DMS 273 (cell line): ENCODE measurements at regions not wholly inside any gene's neighbourhood (a gene's known extent, or its start where the extent isn't known, plus 50 kb on each side); places are given as distances from the start of the nearest gene placed in this dataset.

Source experiments
- DNase-seq: peaks from one replicate; lab custom pipeline; 2025; ENCODE audit not compliant: unreplicated experiment; lab: John Stamatoyannopoulos, UW

- no peak for DNase-seq
Observed at GRCh38 chr22:49299821-49300231, 527.8 kb downstream of the BRD1 start.

DNA sequence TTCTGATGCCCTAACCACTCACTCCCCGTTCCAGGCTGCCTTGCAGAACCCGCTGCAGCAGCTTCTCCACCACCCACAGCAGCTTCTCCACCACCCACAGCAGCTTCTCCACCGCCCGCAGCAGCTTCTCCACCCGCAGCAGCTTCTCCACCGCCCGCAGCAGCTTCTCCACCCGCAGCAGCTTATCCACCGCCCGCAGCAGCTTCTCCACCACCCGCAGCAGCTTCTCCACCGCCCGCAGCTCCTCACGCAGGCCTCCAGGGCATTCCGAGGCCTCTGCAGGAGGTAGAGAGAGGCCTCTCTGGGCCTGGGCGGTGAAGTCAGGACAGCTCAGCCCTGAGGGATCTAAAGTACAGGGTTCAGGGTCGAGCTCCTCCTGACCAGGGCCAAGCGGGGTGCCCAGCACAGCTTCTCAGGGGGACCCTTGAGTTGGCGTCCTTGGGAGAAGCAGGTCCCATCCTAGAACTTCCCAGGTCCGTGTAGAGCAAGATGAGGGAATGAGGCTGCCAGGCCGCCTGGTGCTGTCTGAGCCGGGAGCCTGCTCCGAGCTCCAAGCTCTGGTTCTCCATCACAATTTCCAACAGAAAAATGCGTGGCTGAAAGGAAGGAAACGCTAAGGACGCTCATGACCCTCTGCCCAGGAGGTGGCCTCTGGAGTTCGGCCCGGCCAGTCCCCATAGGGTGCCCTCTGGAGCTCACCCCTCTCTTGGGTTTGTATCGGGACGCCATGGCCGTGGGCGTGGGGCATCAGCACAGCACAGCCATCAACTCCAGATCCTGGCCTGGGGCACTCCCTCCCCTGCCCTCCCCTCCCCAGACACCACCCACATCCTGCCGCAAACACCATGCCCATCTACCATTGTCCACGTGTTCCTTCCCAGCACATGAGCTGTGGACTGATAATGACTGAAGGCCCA lies 528.6 kb downstream of the BRD1 start:
- no peak for DNase-seq

DNA sequence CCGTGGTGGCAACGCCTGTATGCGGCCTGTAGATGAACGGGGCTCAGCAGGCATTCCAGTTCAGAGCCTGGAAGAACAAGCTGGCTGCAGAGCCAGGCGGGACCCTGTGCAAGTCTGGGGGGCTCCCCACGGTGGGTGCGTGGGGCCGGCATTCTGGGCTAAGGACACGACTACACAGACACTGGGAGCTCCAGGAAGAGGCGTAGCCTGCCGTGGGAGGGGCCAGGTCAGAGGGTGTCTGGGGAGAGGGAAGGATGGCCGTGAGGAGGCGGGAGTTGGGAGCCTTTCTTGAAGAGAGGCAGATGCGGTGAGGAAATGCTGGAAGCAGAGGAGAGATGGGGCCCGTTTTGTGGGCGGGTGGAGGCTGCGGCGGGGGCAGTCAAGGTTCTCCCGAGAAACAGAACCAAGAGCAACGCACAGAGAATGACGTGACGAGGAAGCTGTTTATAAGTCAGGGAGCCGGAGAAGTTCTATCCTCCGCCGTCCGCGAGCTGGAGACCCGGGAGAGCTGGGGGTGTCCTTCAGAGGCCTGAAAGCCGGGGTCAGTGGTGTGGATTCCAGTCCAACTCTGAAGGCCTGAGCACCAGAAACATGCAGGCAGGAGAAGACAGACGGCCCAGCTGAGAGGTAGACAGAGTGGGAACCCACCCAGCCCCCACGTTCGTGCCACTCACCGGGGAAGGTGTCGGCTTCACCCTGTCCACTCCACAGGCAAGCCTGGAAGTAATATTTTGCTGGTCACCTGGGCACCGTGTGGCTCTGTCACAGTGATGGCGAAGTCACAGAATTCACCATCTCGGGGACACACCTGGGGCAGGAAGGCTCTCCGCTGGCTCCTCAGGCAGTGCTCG lies 529.6 kb downstream of the BRD1 start:
- no peak for DNase-seq

DNA sequence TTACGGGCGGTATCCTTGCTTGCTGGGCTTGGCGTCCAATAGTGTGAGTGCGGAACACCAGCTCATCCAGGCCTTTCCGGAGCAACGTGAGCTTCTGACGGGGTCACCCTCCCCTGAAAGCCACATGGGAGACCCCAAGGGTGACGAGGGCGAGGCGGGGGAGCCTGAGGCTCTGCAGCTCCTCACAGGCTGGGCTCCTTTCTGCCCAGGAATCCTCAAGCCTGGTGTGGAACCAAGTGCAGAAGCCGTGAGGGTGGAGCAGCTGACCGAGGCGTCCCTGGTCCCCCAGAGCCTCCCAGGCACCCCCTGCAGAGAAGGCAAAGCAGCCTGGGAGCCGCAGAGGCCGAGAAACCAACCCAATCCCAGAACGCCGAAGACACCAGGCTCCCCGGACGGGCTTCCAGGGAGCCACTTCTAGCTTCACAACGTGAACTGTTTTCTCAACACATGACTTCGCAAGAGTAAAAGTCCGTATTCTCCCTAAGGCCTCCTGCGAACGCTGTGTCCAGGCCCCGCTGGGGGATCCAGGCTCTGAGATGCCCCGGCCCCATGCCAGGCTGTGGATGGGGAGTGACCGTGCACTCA lies 530.3 kb downstream of the BRD1 start:
- no peak for DNase-seq

DNA sequence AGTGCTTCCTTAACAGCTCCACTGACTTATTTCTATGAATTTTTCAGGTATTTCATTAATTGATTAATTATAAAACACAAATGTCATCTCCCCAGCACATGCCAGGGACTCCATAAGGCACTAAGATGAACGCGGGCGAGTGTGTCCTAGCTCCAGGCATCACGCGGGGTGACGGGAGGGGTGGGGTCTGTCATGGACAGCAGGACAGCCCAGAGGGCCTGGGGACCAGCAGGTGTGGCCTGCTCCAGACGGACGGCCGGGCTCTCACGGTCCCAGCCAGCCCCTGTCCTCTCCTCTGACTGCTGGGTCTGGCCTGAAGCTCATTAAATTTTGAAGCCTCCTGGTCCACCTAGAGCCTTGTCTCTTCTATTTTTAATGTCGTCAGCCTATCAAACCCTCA lies 531.1 kb downstream of the BRD1 start:
- no peak for DNase-seq

GRCh38 chr22:49295851-49296560 lies 531.7 kb downstream of the BRD1 start:
- peak; percentile 2 for DNase-seq

DNA sequence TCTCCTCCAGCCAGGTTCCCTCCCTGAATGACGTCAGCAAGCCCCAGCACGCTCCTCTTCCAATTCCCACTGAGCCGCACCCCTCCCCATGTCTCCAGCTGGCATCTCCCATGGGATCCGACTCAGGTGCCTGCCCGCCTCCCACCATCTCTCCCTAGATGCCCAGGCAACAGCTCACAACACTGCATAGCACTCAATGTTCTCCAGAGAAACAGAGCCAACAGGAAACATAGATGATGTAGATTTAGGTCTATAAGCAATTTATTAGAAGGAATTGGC lies 532.3 kb downstream of the BRD1 start:
- DNase-seq: no peak

DNA sequence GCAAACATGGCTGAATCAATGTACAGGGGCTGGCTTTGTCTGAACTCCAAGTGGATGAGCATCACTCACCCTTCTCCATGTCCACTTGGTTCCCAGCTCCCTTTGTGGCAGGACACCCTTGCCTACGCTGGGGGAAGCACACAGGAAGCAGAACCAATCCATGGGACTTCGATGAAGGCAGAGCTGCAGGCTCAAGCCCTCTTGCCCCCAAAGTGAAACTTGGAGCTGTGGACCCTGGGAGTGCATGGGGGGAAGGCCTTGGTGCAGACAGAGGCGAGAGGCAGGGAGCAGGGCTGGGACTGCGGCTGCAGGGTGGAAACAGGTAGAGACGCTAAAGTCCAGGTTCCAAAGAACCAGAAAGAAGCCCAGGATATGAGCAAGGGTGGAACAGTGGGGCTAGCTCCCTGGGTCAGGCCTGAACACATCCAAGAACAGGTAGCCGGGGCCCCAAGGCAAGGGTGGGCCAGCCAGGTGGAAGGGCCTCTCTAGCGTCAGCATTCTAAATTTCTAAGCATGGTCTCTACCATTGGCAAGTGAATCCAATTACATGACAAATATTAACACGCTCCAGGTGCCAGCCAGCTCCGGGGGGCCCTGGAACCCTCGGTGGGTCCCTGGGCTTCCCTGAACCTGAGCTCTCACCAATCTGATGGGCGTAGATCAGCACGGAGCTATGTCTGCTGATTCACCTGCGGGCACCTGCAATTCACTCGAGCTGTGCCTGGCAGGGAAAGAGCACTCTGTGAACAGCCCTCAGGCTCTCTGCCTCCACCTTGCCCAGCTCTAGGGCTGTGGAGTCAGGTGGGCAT lies 532.8 kb downstream of the BRD1 start:
- no peak for DNase-seq

GRCh38 chr22:49292909-49293308 lies 534.8 kb downstream of the BRD1 start:
- DNase-seq: no peak

- no peak for DNase-seq
Observed at GRCh38 chr22:49291781-49292180, 535.9 kb downstream of the BRD1 start.

GRCh38 chr22:49291169-49291568 lies 536.5 kb downstream of the BRD1 start:
- no peak for DNase-seq

- no peak for DNase-seq
Observed at GRCh38 chr22:49290711-49291110, 537.0 kb downstream of the BRD1 start.

- DNase-seq: no peak
Observed at GRCh38 chr22:49289822-49290679, 537.6 kb downstream of the BRD1 start.

- DNase-seq: no peak
Observed at GRCh38 chr22:49286181-49286760, 541.4 kb downstream of the BRD1 start.

GRCh38 chr22:49284931-49285330 lies 542.7 kb downstream of the BRD1 start:
- no peak for DNase-seq

GRCh38 chr22:49284056-49284784 lies 543.5 kb downstream of the BRD1 start:
- DNase-seq: no peak

DNA sequence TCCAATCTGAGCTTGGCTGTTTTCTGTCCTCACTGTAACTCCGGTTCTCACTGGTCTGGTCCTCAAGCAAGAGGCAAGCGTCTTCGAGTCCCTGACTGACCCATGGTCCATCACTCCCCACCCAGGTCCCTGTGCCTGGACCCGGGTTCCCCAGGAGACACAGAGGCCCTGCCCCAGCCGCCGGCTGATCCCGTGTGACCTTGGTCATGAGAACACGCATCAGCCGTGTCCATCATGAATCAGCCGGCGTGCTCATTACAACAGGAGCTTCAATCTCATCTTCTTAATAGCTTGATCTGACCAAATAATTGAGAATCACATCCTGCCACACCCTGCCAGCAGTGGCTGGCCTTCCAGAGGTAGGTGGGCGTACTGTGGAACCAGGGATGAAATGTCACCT lies 545.1 kb downstream of the BRD1 start:
- DNase-seq: no peak
